H1 (cell line): ENCODE measurements at regions not wholly inside any gene's neighbourhood (a gene's known extent, or its start where the extent isn't known, plus 50 kb on each side); places are given as distances from the start of the nearest gene placed in this dataset.

ENCODE experiments used
- CTCF ChIP-seq, 3 experiments: IDR thresholded peaks; 1 replicate in 2 of 3; 2 replicates in 1 of 3; pipeline versions ENCODE4 v1.5.1 to v1.6.1; 2011; ENCODE audit warnings: low read length in 3 of 3, mild to moderate bottlenecking in 3 of 3, inconsistent platforms in 2 of 3, low read depth in 1 of 3, moderate library complexity in 1 of 3; ENCODE audit not compliant: insufficient read depth in 1 of 3; ENCODE audit errors: control extremely low read depth in 1 of 3
- EP300 ChIP-seq, 2 experiments: IDR thresholded peaks; 1 replicate in 1 of 2; 2 replicates in 1 of 2; pipeline ENCODE4 v1.6.1; 2011 to 2012; ENCODE audit warnings: low read depth in 2 of 2, low read length in 2 of 2, mild to moderate bottlenecking in 2 of 2, borderline replicate concordance in 1 of 2, inconsistent platforms in 1 of 2, moderate library complexity in 1 of 2
- EZH2 ChIP-seq: fragments of 200-600 bp; sonication (generic); IDR thresholded peaks from 2 replicates; pipeline ENCODE4 v1.7.1; 2012; ENCODE audit warnings: low read depth, mild to moderate bottlenecking, moderate library complexity, low read length, inconsistent platforms; ENCODE audit not compliant: severe bottlenecking
- JUND ChIP-seq: IDR thresholded peaks from 2 replicates; pipeline ENCODE4 v1.6.1; 2011; ENCODE audit warnings: mild to moderate bottlenecking, improper control_type of control experiment, low read length
- MAFK ChIP-seq: IDR thresholded peaks from 2 replicates; pipeline ENCODE4 v1.6.1; 2012; ENCODE audit warnings: low read depth, mild to moderate bottlenecking, improper control_type of control experiment, low read length
- MAX ChIP-seq: IDR thresholded peaks from 2 replicates; pipeline ENCODE4 v1.6.1; 2012; ENCODE audit warnings: inconsistent platforms
- NRF1 ChIP-seq: IDR thresholded peaks from 2 replicates; pipeline ENCODE4 v1.6.1; 2011; ENCODE audit warnings: mild to moderate bottlenecking, low read depth, low read length, improper control_type of control experiment
- POLR2A ChIP-seq, 2 experiments: IDR thresholded peaks; 1 replicate in 1 of 2; 2 replicates in 1 of 2; pipeline ENCODE4 v1.6.1; 2011; ENCODE audit warnings: low read depth in 2 of 2, low read length in 2 of 2, mild to moderate bottlenecking in 2 of 2; ENCODE audit errors: control extremely low read depth in 1 of 2
- SIX5 ChIP-seq: IDR thresholded peaks from 2 replicates; pipeline ENCODE4 v1.6.1; 2011; ENCODE audit warnings: mild to moderate bottlenecking, low read depth, low read length
- TAF1 ChIP-seq: IDR thresholded peaks from 2 replicates; pipeline ENCODE4 v1.6.1; 2011; ENCODE audit warnings: mild to moderate bottlenecking, low read depth, low read length
- TCF12 ChIP-seq: IDR thresholded peaks from 2 replicates; pipeline ENCODE4 v1.6.1; 2011; ENCODE audit warnings: low read depth, mild to moderate bottlenecking, low read length

GRCh38 chr7:21149809-21150208 lies 278.1 kb upstream of the SP4 start:
- TF ChIP-seq CTCF (IDR thresholded peaks at IDR 0.05; ENCODE audit: control extremely low read depth in 1 of 3, insufficient read depth in 1 of 3, low read depth in 1 of 3, low read length in 3 of 3) (no peak), TAF1 (no peak), EZH2 (no peak), SIX5 (no peak), MAX (no peak), POLR2A (IDR thresholded peaks at IDR 0.05; ENCODE audit: control extremely low read depth in 1 of 2, low read depth in 2 of 2, low read length in 2 of 2) (no peak), NRF1 (no peak), EP300 (IDR thresholded peaks at IDR 0.05; ENCODE audit: borderline replicate concordance in 1 of 2, low read depth in 2 of 2, low read length in 2 of 2) (no peak), MAFK (no peak), JUND (no peak), TCF12 (no peak)
